ENCODE measurements at regions not wholly inside any gene's neighbourhood (a gene's known extent, or its start where the extent isn't known, plus 50 kb on each side); places are given as distances from the start of the nearest gene placed in this dataset.

DNA sequence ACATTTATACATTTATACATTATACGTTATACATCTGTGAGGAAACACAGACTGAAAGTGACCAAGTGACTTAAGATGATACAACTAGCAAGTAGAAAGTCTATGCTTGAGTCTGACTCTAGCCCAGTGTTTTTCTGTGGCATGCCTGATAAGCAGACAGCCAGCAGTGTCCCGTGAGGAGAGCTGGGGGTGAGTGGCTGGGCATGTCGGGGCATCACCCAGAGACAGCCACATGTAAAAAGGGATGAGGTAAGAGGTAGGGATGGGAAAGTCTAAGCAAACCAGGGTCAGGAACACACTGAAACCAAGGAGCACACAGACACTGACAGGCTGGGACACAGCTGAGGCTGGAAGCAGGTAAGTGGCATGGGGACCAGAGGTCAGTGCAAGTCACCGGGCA is 333.2 kb downstream of the FOXO1 start:
- no peaks in the 10 kb centered on the region for H3K9me2 ChIP-seq (ENCODE audit: insufficient read depth, low read length)
- no peak for TF ChIP-seq EZH2phosphoT487 (IDR thresholded peaks at IDR 0.05; ENCODE audit: borderline replicate concordance, low read depth, low read length)
- TF ChIP-seq, protein P1, sequence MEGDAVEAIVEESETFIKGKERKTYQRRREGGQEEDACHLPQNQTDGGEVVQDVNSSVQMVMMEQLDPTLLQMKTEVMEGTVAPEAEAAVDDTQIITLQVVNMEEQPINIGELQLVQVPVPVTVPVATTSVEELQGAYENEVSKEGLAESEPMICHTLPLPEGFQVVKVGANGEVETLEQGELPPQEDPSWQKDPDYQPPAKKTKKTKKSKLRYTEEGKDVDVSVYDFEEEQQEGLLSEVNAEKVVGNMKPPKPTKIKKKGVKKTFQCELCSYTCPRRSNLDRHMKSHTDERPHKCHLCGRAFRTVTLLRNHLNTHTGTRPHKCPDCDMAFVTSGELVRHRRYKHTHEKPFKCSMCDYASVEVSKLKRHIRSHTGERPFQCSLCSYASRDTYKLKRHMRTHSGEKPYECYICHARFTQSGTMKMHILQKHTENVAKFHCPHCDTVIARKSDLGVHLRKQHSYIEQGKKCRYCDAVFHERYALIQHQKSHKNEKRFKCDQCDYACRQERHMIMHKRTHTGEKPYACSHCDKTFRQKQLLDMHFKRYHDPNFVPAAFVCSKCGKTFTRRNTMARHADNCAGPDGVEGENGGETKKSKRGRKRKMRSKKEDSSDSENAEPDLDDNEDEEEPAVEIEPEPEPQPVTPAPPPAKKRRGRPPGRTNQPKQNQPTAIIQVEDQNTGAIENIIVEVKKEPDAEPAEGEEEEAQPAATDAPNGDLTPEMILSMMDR (conservative IDR thresholded peaks at IDR 0.05; ENCODE audit: low read length): no peak
- H3K9me3 ChIP-seq (ENCODE audit: low read length): no peaks in the 10 kb centered on the region
- no peak overlapping the region for H2AFZ ChIP-seq (ENCODE audit: low read length)
- H3K4me1 ChIP-seq (ENCODE audit: insufficient read depth, low read length, poor library complexity, severe bottlenecking): peaks cover 8% of the 10 kb centered on the region
- no peak overlapping the region for H3K27ac ChIP-seq (ENCODE audit: low read depth, low read length, poor library complexity, severe bottlenecking)
- no peaks in the 10 kb centered on the region for H3K36me3 ChIP-seq (ENCODE audit: insufficient read depth, low read length)
- no peak for DNase-seq (ENCODE audit: low spot score)
- no peaks in the 10 kb centered on the region for H3K79me2 ChIP-seq (ENCODE audit: insufficient read depth, low read depth, low read length)
- POLR2A ChIA-PET: no interaction called here
- intact Hi-C loops (cut with micrococcal nuclease; ENCODE audit: unreplicated experiment): no loop called here
- H3K4me3 ChIP-seq (ENCODE audit: low read depth, low read length, poor library complexity, severe bottlenecking): no peak overlapping the region
- CTCF ChIA-PET (ENCODE audit: unreplicated experiment): no interaction called here
- no TSS peak for BruUV-seq (replicated peaks)
- no peaks in the 10 kb centered on the region for H4K20me1 ChIP-seq (ENCODE audit: insufficient read depth, low read length)
- H3K4me2 ChIP-seq (ENCODE audit: low read length): no peak overlapping the region

DNA sequence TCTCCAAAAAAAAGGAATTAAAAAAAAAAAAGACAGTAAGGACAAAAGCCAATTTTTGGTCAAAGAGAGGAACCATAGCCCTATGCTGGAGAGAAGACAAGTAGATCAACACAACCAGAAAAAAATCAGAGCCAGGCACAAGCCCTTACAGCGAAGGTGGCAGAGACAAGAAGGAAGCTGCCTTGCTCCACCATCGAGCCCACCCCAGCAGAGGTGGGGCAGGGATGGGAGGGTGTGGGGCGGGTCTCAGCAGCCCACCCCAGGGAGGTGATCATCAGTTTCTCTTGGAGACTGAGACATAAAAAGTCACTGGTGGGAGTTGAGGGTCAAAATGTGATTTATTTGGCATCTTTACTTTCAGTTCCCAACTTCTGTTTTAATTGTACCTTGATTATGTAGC is 332.4 kb downstream of the FOXO1 start:
- POLR2A ChIA-PET: no interaction called here
- no peaks in the 10 kb centered on the region for H3K9me2 ChIP-seq (ENCODE audit: insufficient read depth, low read length)
- no peak overlapping the region for H3K4me3 ChIP-seq (ENCODE audit: low read depth, low read length, poor library complexity, severe bottlenecking)
- peaks cover 8% of the 10 kb centered on the region for H3K4me1 ChIP-seq (ENCODE audit: insufficient read depth, low read length, poor library complexity, severe bottlenecking)
- no peaks in the 10 kb centered on the region for H3K9me3 ChIP-seq (ENCODE audit: low read length)
- H3K36me3 ChIP-seq (ENCODE audit: insufficient read depth, low read length): no peaks in the 10 kb centered on the region
- no peaks in the 10 kb centered on the region for H4K20me1 ChIP-seq (ENCODE audit: insufficient read depth, low read length)
- DNase-seq (ENCODE audit: low spot score): no peak
- peak overlapping the region; percentile 27; the same call in 1 of the 2 replicates for H3K4me2 ChIP-seq (ENCODE audit: low read length)
- intact Hi-C loops (cut with micrococcal nuclease; ENCODE audit: unreplicated experiment): no loop called here
- CTCF ChIA-PET (ENCODE audit: unreplicated experiment): no interaction called here
- no peak for TF ChIP-seq EZH2phosphoT487 (IDR thresholded peaks at IDR 0.05; ENCODE audit: borderline replicate concordance, low read depth, low read length)
- TF ChIP-seq, protein P1 (conservative IDR thresholded peaks at IDR 0.05; ENCODE audit: low read length): no peak
- no peaks in the 10 kb centered on the region for H3K79me2 ChIP-seq (ENCODE audit: insufficient read depth, low read depth, low read length)
- H3K27ac ChIP-seq (ENCODE audit: low read depth, low read length, poor library complexity, severe bottlenecking): no peak overlapping the region
- no TSS peak for BruUV-seq (replicated peaks)
- H2AFZ ChIP-seq (ENCODE audit: low read length): no peak overlapping the region

DNA sequence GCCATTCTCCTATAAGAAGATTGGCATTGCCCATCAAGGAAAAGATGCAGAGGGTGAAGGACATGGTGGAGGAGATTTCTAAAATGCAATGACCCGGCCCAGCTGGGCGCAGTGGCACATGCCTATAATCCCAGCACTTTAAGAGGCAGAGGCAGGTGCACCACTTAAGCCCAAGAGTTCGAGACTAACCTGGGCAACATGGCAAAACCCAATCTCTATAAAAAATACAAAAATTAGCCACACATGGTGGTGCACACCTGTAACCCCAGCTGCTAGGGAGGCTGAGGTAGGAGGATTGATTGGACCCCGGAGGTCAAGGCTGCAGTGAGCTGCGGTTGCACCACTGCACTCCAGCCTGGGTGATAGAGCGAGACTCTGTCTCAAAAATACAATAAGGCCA is 331.8 kb downstream of the FOXO1 start:
- no peaks in the 10 kb centered on the region for H3K79me2 ChIP-seq (ENCODE audit: insufficient read depth, low read depth, low read length)
- no peaks in the 10 kb centered on the region for H3K9me3 ChIP-seq (ENCODE audit: low read length)
- no peaks in the 10 kb centered on the region for H4K20me1 ChIP-seq (ENCODE audit: insufficient read depth, low read length)
- no peaks in the 10 kb centered on the region for H3K9me2 ChIP-seq (ENCODE audit: insufficient read depth, low read length)
- ChIA-PET CTCF (ENCODE audit: unreplicated experiment) (no interaction called here), POLR2A (no interaction called here)
- H3K36me3 ChIP-seq (ENCODE audit: insufficient read depth, low read length): no peaks in the 10 kb centered on the region
- H2AFZ ChIP-seq (ENCODE audit: low read length): no peak overlapping the region
- intact Hi-C loops (cut with micrococcal nuclease; ENCODE audit: unreplicated experiment): no loop called here
- no peak overlapping the region for H3K27ac ChIP-seq (ENCODE audit: low read depth, low read length, poor library complexity, severe bottlenecking)
- no TSS peak for BruUV-seq (replicated peaks)
- H3K4me2 ChIP-seq (ENCODE audit: low read length): no peak overlapping the region
- H3K4me3 ChIP-seq (ENCODE audit: low read depth, low read length, poor library complexity, severe bottlenecking): no peak overlapping the region
- H3K4me1 ChIP-seq (ENCODE audit: insufficient read depth, low read length, poor library complexity, severe bottlenecking): peaks cover 7% of the 10 kb centered on the region
- TF ChIP-seq EZH2phosphoT487 (IDR thresholded peaks at IDR 0.05; ENCODE audit: borderline replicate concordance, low read depth, low read length): no peak
- TF ChIP-seq, protein P1 (conservative IDR thresholded peaks at IDR 0.05; ENCODE audit: low read length): no peak
- DNase-seq (ENCODE audit: low spot score): no peak
